K562 (cell line): ENCODE measurements at regions not wholly inside any gene's neighbourhood (a gene's known extent, or its start where the extent isn't known, plus 50 kb on each side); places are given as distances from the start of the nearest gene placed in this dataset.

Experiments used
- ATAC-seq: fragments of 200-7000 bp; cut with Tn5 transposase; 3 replicates; pipeline ENCODE4 v1.9.1; 2020; ENCODE audit warnings: moderate library complexity
- BruUV-seq: library from RNA; stranded (reverse); fragments of 400-500 nt; replicated peaks from 2 replicates; lab custom pipeline; 2021; lab: Mats Ljungman, UMichigan
- CTCF ChIA-PET: fragments of 300-600 bp; formaldehyde crosslinking; extraction: SDS; loops from one replicate; lab custom pipeline; 2021; ENCODE audit warnings: low intra/inter-chr PET ratio; lab: Yijun Ruan, JAX
- POLR2A ChIA-PET: fragments of 300-600, 350-650 bp; sonication (Branson Sonifier 250); formaldehyde crosslinking; extraction: SDS; loops from one replicate; lab custom pipeline; 2021; ENCODE audit warnings: antibody characterized with exemption, inconsistent platforms; lab: Yijun Ruan, JAX
- DNase-seq, 4 experiments: peaks; one replicate each; pipeline versions ENCODE4 v3.0.0 to v3.0.0-alpha.2; 2011 to 2018; ENCODE audit warnings: low spot score in 3 of 4, mixed read lengths in 3 of 4; ENCODE audit errors: extremely low read depth in 1 of 4
- FAIRE-seq: peaks from 2 replicates; lab custom pipeline; 2011; peaks lifted over from hg19 to GRCh38; lab: Jason Lieb, UNC
- H2AFZ ChIP-seq: 2 replicates; pipeline ENCODE4 v1.6.0; 2011; ENCODE audit warnings: low read depth, low read length, control low read depth, inconsistent platforms
- H3K27ac ChIP-seq: fragments of 200-600 bp; 3 replicates; pipeline ENCODE4 v1.8.0; 2011; ENCODE audit warnings: low read depth, mild to moderate bottlenecking, control low read depth, inconsistent platforms, low read length, moderate library complexity, mixed read lengths; ENCODE audit errors: extremely low read depth
- H3K27me3 ChIP-seq, 2 experiments: fragments of 300-600 bp in 1 of 2; 2 replicates in 1 of 2; 3 replicates in 1 of 2; pipeline versions ENCODE4 v1.6.0 to v1.8.0; 2011; ENCODE audit warnings: inconsistent platforms in 2 of 2, low read length in 2 of 2, mild to moderate bottlenecking in 1 of 2, mixed read lengths in 1 of 2, moderate library complexity in 1 of 2; ENCODE audit not compliant: control insufficient read depth in 2 of 2, insufficient read depth in 2 of 2
- H3K36me3 ChIP-seq: fragments of 300-600 bp; 3 replicates; pipeline ENCODE4 v1.8.0; 2011; ENCODE audit warnings: mild to moderate bottlenecking, low read length, inconsistent platforms; ENCODE audit not compliant: control insufficient read depth, insufficient read depth
- H3K4me1 ChIP-seq, 2 experiments: fragments of 200-600 bp in 1 of 2; replicated peaks in 1 of 2; 2 replicates in 1 of 2; 3 replicates in 1 of 2; pipeline versions ENCODE4 v1.5.1 to v1.8.0; 2011; ENCODE audit warnings: inconsistent platforms in 2 of 2, low read length in 2 of 2, mild to moderate bottlenecking in 1 of 2, mixed read lengths in 1 of 2, moderate library complexity in 1 of 2; ENCODE audit not compliant: control insufficient read depth in 2 of 2, insufficient read depth in 2 of 2
- H3K4me2 ChIP-seq: 2 replicates; pipeline ENCODE4 v1.6.1; 2011; ENCODE audit warnings: low read length, control low read depth, inconsistent platforms, mixed read lengths; ENCODE audit not compliant: insufficient read depth
- H3K4me3 ChIP-seq: fragments of 200-600 bp; sonication (generic), shearing (Covaris generic); 2 replicates; pipeline ENCODE4 v1.5.1; 2016; ENCODE audit warnings: control low read depth, inconsistent platforms
- H3K79me2 ChIP-seq: fragments of 200-600 bp; 3 replicates; pipeline ENCODE4 v1.8.0; 2011; ENCODE audit warnings: low read length, inconsistent platforms; ENCODE audit not compliant: control insufficient read depth, insufficient read depth
- H3K9ac ChIP-seq, 2 experiments: 2 replicates each; pipeline versions ENCODE4 v1.6.0 to v1.6.1; 2011; ENCODE audit warnings: low read depth in 2 of 2, low read length in 2 of 2, control low read depth in 1 of 2, inconsistent platforms in 1 of 2, mild to moderate bottlenecking in 1 of 2, mixed read lengths in 1 of 2; ENCODE audit not compliant: insufficient read depth in 1 of 2
- H3K9me1 ChIP-seq: one replicate; pipeline ENCODE4 v1.6.0; 2011; ENCODE audit warnings: inconsistent platforms, mild to moderate bottlenecking, low read length, moderate library complexity; ENCODE audit not compliant: control insufficient read depth, insufficient read depth
- H3K9me3 ChIP-seq: replicated peaks from 2 replicates; pipeline ENCODE4 v1.5.1; 2011; ENCODE audit warnings: low read depth, low read length, inconsistent platforms; ENCODE audit not compliant: control insufficient read depth, insufficient read depth
- H4K20me1 ChIP-seq: replicated peaks from 2 replicates; pipeline ENCODE4 v1.6.1; 2011; ENCODE audit warnings: low read length, inconsistent platforms, mixed read lengths; ENCODE audit not compliant: control insufficient read depth, insufficient read depth
- FOSL1 ChIP-seq: fragments of 200-800 bp; sonication (Bioruptor generic); conservative IDR thresholded peaks from 2 replicates; pipeline ENCODE4 v1.6.1; 2016; ENCODE audit warnings: missing genetic modification characterization, missing compliant biosample characterization
- HOMEZ ChIP-seq: fragments of 250-450 bp; sonication (Bioruptor Pico); IDR thresholded peaks from 2 replicates; pipeline ENCODE4 v1.4.0; 2020; ENCODE audit warnings: mild to moderate bottlenecking, moderate library complexity
- MEF2D ChIP-seq: conservative IDR thresholded peaks from 2 replicates; pipeline ENCODE4 v1.6.1; 2016; ENCODE audit warnings: low read depth, missing genetic modification characterization, missing compliant biosample characterization
- NFIC ChIP-seq: fragments of 450-650 bp; IDR thresholded peaks from 2 replicates; pipeline ENCODE4 v1.6.1; 2017; ENCODE audit warnings: mild to moderate bottlenecking, inconsistent platforms
- PHF8 ChIP-seq: fragments of 200-600 bp; sonication (generic); IDR thresholded peaks from 2 replicates; pipeline ENCODE4 v1.6.1; 2012; ENCODE audit warnings: mixed run types, mild to moderate bottlenecking, inconsistent platforms, low read length, moderate library complexity, borderline replicate concordance
- ZNF511 ChIP-seq: sonication (generic); formaldehyde crosslinking; IDR thresholded peaks from 2 replicates; pipeline ENCODE4 v1.8.0; 2022; ENCODE audit warnings: mild to moderate bottlenecking, missing genetic modification reagents
- ZNF57 ChIP-seq: fragments of 450-650 bp; formaldehyde crosslinking; IDR thresholded peaks from 2 replicates; pipeline ENCODE4 v1.4.0; 2020; ENCODE audit warnings: mild to moderate bottlenecking, moderate library complexity
- in situ Hi-C: fragments of 300-500 bp; cut with MboI; formaldehyde crosslinking; loops from 4 replicates; pipeline ENCODE4 v1.15.0; 2018; ENCODE audit warnings: inconsistent platforms, mixed read lengths
- intact Hi-C: fragments of 100-400 bp; cut with micrococcal nuclease; formaldehyde crosslinking; loops from 2 replicates; pipeline ENCODE4 v1.14.2; 2022

- intact Hi-C loops (no loop called here), in situ Hi-C loops (no loop called here)
- Histone ChIP-seq H3K9ac (no peak overlapping the region), H3K27ac (no peak overlapping the region), H2AFZ (no peak overlapping the region), H3K4me1 (no peaks in the 10 kb centered on the region), H3K36me3 (no peaks in the 10 kb centered on the region)
- POLR2A ChIA-PET, result no interaction called here
- DNase-seq, result no peak
- no peak for TF ChIP-seq HOMEZ
- TF ChIP-seq ZNF57 (CRISPR knock-in tag), result no peak
- TF ChIP-seq MEF2D (tag), result no peak
- TF ChIP-seq NFIC, result no peak
- TF ChIP-seq ZNF511 (CRISPR knock-in tag), result no peak
- TF ChIP-seq FOSL1 (tag), result no peak
- no peak for TF ChIP-seq PHF8
- TF ChIP-seq, all 486 proteins: peak for 0
- Histone ChIP-seq H3K4me2 (no peak overlapping the region), H3K9me1 (no peaks in the 10 kb centered on the region), H3K79me2 (no peaks in the 10 kb centered on the region), H3K9me3 (no peaks in the 10 kb centered on the region), H3K27me3 (no peaks in the 10 kb centered on the region), H4K20me1 (no peaks in the 10 kb centered on the region), H3K4me3 (no peak overlapping the region)
- FAIRE-seq (no peak), ATAC-seq (no peak)
- no TSS peak for BruUV-seq
- CTCF ChIA-PET, result no interaction called here
Measured at GRCh38 chr13:34437873-34438272, 504.2 kb upstream of the NBEA start.
